SU-DHL-6 (cell line): ENCODE measurements at regions not wholly inside any gene's neighbourhood (a gene's known extent, or its start where the extent isn't known, plus 50 kb on each side); places are given as distances from the start of the nearest gene placed in this dataset.

Experiments
- CTCF ChIP-seq: fragments of 200-600 bp; sonication (generic); IDR thresholded peaks from one replicate; pipeline ENCODE4 v1.5.1; 2017; ENCODE audit warnings: antibody characterized with exemption, mild to moderate bottlenecking, low read length, moderate library complexity; ENCODE audit not compliant: insufficient read depth, poor library complexity, severe bottlenecking
- EZH2phosphoT487 ChIP-seq: fragments of 200-600 bp; sonication (generic), shearing (Covaris generic); conservative IDR thresholded peaks from 2 replicates; pipeline ENCODE4 v1.6.1; 2018; ENCODE audit warnings: mild to moderate bottlenecking, antibody characterized with exemption, low read length, moderate library complexity, mixed read lengths

- TF ChIP-seq CTCF (no peak), EZH2phosphoT487 (no peak)
Measured at GRCh38 chr3:157632075-157632474, 128.9 kb upstream of the VEPH1 start.
